ENCODE measurements at regions not wholly inside any gene's neighbourhood (a gene's known extent, or its start where the extent isn't known, plus 50 kb on each side); places are given as distances from the start of the nearest gene placed in this dataset.
A peak's percentile ranks its signal among the peaks of the same experiment; 100 is the strongest.
"Not testable (repeated sequence)": the region's sequence is repeated elsewhere in the genome, so short reads cannot be mapped to it uniquely, and the experiment has no call there.

DNA sequence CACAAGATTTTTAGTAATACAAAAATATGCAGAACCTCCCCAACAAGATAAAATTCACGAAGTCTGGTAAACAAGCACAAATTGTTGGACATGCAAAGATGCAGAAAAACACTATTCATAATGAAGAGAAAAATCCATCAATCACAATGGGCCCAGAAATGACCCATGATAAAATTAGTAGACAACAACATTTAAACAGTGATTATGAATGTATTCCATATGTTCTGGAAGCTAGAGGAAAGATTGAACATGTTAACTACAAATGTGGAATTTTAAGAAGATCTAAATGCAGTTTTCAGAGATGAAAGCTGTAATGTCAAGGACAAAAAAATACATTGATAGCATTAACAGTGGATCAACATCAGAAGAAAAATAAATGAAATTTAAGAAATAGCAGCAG is 243.3 kb upstream of the LINC00305 start:
- DNase-seq: no peak

DNA sequence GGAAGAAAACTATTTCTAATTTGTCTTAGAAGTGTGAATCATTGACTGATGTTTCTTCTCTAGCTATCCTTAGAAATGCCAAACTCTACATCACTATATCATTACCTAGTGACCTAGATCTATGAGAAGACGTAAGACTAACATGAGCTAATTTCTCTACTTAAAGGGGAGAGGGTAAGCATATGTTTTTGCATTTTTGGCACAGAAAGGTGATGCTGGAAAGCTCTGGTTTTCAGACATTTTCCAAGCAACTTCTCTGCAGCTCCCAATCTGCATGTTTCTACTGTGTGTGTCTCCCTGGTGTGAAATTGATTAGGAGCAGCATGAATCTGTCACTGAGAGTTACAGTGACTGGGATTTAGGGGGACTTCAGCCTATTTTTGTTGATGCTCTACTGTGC is 235.2 kb upstream of the LINC00305 start:
- DNase-seq: no peak

DNA sequence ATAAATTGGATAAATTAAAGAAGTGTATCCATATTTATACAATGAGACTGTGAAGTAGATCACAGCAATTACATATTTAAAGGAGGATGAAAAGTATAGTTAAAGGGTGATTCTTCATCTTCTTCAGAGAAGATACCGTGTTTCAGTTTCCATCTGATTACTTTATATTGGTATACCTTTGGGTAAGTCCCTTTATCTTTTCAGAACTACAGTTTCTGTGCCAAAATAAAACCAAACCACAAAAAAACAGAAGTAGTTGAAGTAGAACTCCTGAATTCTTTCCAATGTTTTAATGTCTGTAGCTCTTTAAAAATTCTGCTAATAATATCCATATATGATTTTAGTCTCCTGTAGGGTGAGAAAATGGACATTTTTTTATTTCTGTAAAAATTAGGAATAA is 231.2 kb upstream of the LINC00305 start:
- DNase-seq: no peak

DNA sequence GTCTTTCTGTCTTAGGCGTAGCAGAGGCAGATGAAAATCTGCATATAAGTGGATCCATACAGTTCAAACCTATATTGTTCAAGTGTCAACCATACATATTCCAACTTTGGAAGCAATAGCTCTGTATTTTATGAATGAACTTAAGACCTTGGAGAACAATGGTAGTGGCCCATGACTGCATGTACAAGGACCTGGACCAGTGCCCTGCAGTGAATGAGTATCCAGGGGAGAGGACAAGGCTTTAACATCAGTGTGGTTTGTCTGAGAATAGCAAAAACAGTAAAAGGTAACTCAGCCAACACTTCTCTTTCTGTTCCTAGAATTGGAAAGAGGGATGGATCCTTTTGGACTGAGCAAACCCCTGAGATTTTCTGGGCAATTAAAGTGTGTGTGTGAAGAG is 230.8 kb upstream of the LINC00305 start:
- no peak for DNase-seq

DNA sequence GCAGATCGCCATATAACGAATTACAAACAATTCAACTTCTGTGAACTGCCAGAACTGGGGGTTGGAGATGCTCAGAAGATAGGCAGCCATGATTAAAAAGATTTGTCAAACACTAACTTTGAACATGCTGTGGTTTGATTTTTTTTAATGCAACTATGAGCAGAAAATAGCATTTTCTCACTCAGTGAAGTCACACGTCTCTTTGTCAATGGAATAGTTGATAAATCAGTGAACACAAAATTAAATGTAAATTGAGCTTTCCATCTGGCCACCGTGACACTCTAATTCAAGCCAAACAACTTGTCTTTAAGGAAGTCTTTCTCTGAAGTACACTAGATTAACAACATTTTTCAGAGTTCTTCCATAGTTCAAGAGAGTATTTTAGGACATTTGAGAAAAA is 228.6 kb upstream of the LINC00305 start:
- no peak for DNase-seq

DNA sequence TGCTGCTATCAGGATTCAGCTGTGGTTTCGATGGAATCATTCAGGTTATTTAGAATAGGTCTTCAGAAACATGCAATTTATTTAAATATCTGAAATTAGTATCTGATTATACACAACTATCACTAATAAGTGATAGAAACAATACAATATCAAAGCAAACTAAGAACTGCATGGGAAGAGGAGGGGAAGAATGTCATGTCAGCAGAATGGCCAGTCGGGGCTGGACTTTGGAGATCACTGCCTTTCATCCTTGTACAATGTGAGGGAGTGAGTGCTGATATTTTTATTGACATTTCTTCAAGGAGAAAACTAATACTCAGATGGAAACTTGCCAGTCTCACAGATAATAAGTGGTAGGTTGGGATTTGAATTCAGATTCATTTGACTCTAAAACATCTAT is 224.0 kb upstream of the LINC00305 start:
- DNase-seq: no peak

DNA sequence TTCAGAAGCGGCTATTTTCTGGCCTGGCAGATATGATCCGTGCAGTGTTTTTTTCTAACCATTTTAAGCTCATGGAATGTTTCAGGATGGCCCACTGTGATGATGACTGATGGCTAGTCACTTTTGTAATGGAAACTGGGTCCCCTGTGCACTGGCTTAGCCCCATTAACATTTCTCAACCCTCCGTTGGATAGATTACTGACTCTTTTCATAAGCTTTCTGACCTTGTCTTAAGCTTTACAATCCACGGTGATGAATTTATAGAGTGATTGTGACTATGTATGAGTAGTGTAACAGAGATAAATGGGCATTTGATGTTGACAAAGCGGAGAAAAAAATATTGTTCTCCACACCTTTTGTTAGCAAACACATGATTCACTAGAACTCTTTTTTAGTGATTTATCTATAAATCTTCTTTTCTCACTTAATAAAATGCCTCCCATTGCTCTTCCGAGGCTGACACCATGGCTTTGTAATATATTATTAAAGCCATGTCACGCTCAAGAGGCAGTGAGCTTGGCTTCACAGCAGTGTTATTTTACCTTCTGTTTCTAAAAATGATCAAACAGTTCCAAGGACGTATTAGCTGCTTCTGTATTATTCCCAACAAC is 221.0 kb upstream of the LINC00305 start:
- not testable (repeated sequence) for DNase-seq

DNA sequence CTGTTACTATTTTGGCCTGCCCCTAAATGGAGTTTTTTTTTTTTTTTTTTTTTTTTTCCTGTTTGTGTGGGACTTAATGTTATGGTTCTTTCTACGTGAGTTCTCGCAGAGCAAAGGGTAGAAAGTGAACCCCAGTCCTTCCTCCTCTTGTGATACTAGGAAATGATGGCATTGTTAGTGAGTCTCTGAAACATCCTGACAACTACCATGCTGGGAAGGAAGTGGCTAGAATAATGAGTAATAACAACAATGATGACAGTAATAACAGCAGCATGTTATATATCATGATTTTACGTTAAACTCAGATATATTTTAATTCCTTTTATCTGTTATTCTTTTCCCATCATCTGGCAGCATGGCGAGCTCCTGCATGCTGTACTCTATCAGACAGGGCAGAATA is 216.2 kb upstream of the LINC00305 start:
- no peak for DNase-seq

DNA sequence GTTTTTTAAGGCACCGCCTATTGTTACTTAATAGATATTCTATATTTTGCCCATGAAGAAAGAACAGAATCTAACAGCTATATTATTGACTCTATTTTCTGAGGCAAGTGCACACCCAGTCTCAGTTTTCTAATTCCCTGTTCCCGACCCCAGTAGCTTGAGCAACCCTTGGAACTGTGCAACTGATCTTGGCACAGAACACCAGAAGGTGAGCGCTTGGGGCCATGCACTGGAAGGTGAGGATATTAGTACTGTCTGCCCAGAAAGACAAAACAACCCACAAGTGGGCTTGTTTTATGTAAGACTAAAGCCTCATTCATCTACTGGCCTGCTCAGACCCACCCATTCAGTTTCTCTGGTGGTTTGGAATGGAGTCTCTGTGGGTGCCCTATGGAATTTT is 188.8 kb upstream of the LINC00305 start:
- no peak for DNase-seq

DNA sequence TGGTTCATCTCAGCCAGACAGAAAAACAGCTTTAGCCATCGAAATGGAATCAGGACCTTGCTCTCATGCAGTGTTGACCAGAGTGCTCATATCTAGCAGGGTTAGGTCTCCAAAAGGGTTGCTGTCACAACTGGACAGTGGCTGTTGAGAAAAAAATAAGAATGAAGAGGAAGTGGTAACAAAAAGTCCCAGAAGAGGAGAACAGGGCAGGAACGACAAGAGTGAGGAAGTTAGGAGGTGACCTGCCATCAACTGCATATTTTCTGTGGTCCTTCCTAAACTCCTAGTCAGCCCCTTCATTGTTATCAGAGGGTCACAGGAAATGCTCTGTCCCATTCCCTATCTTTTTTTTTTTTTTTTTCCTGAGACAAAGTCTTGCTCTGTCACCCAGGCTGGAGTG is 188.1 kb upstream of the LINC00305 start:
- no peak for DNase-seq

DNA sequence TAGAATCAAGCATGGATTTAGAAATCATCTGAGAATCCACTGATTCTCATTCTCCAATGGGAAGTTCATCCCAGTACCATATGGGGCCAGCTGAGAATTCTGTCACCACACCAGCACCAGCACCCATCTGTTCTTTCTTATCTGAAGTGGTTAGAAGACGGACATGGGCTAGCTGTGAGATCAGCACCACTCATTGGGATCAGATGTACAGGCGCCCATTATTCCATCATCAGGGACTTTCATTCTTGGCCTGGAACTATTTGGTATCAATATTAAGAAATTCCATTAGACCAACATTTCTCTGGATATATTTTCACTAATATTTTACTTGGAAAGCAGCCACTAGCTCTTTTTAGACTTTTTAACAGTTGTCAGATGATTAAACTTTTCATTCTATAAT is 185.9 kb upstream of the LINC00305 start:
- no peak for DNase-seq

DNA sequence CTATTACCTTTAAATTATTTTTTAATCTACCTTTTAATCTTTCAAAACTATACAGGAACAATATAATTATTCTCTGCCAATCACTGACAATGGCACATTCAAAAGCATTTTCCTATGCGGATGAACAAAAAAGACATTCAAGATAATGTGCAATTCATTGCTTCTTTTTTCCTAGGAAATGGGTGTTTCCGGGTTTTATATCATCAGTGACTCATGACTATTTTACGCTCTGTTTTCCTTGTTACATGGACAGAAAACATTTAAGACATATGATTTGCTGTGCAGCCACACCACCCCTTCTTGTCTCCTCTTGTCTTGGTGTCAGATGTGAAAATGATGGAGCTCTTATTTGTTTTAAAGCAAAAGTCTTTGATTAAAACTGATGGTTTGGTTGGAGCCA is 184.7 kb upstream of the LINC00305 start:
- no peak for DNase-seq

DNA sequence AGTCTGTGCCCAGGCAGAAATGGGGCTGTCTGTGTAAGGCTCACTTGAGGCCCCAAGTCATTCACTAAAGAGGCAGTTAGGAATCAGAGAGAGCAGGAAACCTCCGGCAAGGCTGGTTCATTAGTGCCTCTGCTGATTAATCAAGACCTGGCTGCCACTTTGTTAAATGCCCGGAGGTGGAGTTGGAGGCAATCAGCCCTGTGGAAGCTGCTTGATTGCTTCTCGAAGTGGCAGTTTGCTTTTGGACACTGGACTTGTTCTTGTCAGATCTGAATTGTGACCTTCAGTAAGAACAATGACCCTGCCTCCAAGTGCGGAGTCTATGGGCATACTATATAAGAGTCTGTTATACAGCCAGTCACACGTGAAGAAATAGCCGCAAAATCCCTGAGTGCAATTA is 183.9 kb upstream of the LINC00305 start:
- DNase-seq: no peak

DNA sequence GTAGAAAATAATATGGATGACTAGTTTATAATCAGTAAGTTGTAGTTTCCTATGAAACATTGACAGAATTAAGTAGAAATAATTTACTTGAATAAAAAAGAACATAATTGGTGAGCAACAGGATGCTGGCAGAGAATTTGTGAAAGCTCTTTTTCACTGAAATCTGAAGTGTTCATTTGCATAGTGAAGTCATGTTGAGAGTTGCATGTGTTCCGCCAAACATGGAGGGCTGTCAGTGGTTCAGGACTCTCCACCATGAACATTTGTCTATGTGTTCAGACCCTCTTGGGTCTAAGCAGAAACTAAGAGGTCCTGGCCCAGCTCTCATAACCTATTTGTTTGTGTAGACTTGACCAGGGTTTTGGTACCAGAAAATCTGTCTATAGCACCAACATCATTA is 182.5 kb upstream of the LINC00305 start:
- no peak for DNase-seq

DNA sequence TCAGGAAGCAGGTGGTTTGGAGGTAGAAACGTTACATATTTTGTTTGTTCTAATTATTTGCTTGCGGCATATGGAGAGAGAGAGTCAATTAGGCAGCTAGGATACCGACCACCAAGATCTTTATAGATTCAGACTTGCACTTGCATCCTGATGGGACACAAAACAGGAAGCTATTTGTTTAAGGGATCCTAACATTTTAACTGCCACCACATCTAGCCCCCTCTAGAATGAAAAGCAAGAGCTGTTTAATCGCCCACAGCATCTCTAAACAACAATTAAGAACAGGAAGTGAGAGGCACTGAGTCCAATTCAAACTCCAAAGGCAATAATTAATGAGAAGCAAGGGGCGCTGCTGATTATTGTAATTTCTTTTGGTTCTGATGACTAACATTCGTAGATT is 182.0 kb upstream of the LINC00305 start:
- no peak for DNase-seq

DNA sequence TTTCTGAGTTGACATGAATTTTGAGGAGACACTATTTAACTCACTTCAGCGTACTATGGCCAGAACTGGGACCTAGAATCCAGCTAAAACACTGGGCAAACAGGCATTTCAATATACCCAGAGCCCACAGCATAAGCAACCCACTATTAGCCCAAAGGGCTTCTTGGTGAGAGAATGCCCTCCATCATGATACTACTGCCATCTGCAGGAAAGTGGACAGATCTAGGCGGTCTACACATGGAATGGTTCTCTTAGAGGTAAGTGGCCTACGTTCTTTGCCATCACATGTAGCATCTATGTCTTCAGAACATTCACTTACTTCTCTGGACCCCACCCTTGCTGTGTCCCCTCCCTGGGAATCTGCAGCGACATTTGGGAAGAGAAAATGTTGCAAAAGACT is 181.3 kb upstream of the LINC00305 start:
- DNase-seq: no peak

DNA sequence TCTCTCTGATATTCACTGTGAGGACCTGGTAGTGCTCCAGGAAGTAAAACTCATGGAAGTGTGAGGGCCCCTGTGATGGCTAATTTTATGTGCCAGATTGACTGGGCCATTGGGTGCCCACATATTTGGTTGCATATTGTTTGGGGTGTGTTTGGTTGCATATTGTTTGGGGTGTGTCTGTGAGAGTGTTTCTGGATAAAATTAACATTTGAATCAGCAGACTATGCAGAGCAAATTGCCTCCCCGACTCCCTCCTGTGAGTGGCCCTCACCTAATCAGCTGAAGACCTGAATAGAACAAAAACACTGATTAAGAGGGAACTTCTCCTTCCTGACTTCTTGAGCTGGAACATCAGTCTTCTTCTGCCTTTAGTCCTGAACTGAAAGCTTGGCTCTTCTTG is 173.3 kb upstream of the LINC00305 start:
- no peak for DNase-seq

DNA sequence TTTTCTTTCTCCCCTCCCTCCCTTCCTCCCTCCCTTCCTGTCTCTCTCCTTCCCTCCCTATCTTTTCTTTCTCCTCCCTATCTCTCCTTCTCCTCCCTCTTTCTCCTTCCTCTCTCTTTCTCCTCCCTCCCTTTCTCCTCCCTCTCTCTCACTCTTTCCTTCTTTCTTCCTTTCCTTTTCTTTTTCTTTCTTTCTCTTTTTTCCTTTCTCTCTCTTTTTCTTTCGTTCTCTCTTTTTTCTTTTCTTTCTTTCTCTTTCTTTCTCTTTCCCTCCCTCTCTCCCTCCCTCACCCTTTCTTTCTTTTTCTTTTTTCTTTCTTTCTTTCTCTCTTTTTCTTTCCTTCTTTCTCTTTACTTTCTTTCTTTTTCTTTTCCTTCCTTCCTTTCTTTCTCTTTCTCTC is 169.7 kb upstream of the LINC00305 start:
- DNase-seq: no peak

DNA sequence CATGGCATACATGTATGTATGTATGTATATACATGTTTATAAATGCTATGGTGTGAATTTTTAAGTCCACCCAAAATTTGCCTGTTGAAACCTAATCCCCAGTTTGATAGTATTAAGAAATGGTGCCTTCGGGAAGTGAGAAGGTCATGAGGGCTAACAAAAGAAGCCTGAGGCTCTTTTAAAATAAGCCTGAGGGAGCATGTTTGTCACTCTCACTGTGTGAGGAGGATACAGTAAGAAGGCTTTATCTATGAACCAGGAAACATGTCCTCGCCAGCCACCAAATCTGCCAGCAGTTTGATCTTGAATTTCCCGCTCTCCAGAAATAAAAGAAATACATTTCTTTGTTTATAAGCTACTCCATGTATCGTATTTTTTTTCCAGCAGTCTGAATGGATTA is 163.0 kb upstream of the LINC00305 start:
- no peak for DNase-seq

DNA sequence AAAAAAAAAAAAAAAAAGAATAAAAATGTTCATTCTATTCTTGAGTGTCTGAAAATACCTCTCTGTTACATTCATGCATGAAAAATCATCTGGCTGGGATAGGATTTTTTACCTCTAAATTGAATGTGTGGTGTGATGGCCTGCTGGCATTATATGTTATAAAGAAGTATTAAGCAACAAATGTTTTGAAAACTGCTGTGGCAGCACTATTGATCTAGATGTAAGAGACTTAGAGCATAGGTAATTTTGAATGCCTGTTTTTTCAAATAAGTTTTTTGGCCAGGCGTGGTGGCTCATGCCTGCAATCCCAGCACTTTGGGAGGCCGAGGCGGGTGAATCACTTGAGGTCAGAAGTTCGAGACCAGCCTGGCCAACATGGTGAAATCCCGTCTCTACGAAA is 147.0 kb upstream of the LINC00305 start:
- no peak for DNase-seq

DNA sequence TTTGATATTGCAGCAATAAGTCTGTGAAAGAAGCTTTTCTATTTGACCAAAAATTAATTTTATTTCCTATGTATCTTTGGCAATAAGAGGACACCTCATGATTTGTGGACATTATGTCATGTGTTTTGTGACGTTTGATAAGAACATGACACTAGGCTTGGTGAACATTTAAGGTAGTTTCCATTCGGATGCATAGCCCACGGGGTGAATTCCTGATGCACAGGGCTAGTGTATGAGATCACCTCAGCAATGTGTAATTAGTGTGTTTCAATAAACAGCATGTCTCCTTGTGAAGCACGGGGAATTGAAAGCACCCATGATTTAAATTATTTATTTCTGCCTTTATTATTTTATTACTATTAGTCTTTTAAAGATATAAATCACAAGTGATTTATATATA is 146.1 kb upstream of the LINC00305 start:
- no peak for DNase-seq

DNA sequence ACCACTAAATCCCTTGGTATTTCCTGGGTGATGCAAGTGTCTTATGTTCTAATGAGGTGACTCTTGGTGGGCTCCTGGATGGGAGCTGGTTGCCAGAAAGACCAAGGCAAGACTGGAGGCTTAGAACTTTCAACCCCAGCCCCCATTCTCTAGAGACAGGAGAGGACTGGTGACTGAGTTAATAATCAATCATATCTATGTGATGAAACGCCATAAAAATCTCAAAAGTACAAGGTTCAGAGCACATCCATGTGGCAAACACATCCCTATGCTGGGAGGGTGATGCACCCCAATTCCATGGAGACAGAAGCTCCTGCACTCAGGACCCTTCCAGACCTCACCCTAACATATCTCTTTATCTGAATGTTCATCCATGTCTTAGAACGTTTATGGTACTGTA is 139.5 kb upstream of the LINC00305 start:
- DNase-seq: no peak

DNA sequence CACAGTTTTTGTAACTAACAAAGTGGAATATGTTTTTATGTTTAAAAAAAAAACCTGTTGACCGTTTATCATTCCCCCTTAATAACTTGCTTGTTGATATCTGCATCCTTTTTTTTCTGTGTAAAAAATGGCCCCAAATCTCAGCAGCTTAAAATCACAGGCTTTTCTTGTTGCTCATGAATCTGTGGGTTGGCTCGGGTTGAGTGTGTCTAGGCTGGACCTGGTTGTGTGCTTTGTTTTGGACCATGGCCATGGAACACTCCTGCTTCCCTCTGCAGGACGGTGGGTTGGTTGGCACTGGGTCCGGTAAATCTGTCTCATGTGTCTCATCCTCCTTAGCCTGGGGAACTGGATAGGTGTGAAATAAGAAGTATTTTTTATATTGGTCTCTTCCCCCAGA is 139.0 kb upstream of the LINC00305 start:
- peak; percentile 6 for DNase-seq

DNA sequence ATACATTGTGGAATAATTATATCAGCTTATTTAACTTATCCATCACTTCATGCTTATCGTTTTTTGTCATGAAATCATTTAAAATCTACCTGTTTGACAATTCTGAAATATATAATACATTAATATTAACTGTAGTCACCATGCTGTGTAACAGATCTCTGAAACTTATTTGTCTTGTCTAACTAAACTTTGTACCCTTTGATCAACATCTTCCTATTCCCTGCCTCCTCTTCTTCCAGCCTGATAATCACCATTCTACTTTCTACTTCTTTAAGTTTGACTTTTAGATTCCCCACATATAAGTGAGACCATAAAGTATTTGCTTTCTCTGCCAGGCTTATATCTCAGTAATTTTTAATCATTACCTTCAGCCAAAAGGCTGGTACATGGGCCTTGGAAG is 134.2 kb upstream of the LINC00305 start:
- DNase-seq: no peak

DNA sequence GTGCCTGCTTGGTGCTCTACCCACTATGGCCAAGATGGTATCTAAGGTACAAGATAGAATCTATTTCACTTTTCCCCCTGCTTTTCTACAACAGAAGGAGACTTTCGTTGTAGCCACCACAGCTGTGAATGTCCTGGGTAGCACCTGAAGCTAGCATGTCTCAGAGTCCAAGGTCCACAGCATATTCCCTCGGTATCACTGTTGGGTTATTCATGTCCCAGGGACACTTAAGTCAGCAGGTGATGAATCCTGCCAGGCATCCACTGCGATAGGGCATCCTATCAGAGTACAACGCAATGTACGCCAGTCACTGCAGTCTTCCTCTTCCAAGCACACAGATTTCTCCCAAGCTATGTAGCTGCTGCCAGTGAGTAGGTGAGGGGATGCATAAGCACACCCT is 129.1 kb upstream of the LINC00305 start:
- no peak for DNase-seq
